ENCODE measurements at regions not wholly inside any gene's neighbourhood (a gene's known extent, or its start where the extent isn't known, plus 50 kb on each side); places are given as distances from the start of the nearest gene placed in this dataset.

GRCh38 chr15:95444860-95445259 lies 885.6 kb upstream of the NR2F2 start:
- H3K4me3 ChIP-seq: no peak overlapping the region

GRCh38 chr15:95446854-95447253 lies 883.6 kb upstream of the NR2F2 start:
- H3K27me3 ChIP-seq: no peaks in the 10 kb centered on the region
- H3K4me3 ChIP-seq: no peak overlapping the region
- TF ChIP-seq CTCF (IDR thresholded peaks at IDR 0.05; ENCODE audit: low read depth, low read length): no peak

More at GRCh38 chr15:95444860-95445259, 885.6 kb upstream of the NR2F2 start:
- H3K9me3 ChIP-seq (ENCODE audit: low read depth): no peaks in the 10 kb centered on the region
- DNase-seq (ENCODE audit: low read depth in 1 of 2, low spot score in 1 of 2): no peak
- no peaks in the 10 kb centered on the region for H3K36me3 ChIP-seq
- no peaks in the 10 kb centered on the region for H3K27me3 ChIP-seq
- H3K4me1 ChIP-seq (ENCODE audit: low read depth): peaks cover 19% of the 10 kb centered on the region
- H3K27ac ChIP-seq: no peak overlapping the region
- TF ChIP-seq CTCF (IDR thresholded peaks at IDR 0.05; ENCODE audit: low read depth, low read length): no peak

GRCh38 chr15:95447486-95447885 lies 883.0 kb upstream of the NR2F2 start:
- Histone ChIP-seq H3K27ac (no peak overlapping the region), H3K27me3 (no peaks in the 10 kb centered on the region), H3K9me3 (ENCODE audit: low read depth) (no peaks in the 10 kb centered on the region), H3K4me1 (ENCODE audit: low read depth) (peaks cover 21% of the 10 kb centered on the region), H3K36me3 (no peaks in the 10 kb centered on the region), H3K4me3 (no peak overlapping the region)
- DNase-seq (ENCODE audit: low read depth in 1 of 2, low spot score in 1 of 2): no peak
- no peak for TF ChIP-seq CTCF (IDR thresholded peaks at IDR 0.05; ENCODE audit: low read depth, low read length)

More at GRCh38 chr15:95446854-95447253, 883.6 kb upstream of the NR2F2 start:
- no peak for DNase-seq (ENCODE audit: low read depth in 1 of 2, low spot score in 1 of 2)
- no peak overlapping the region for H3K27ac ChIP-seq
- peaks cover 19% of the 10 kb centered on the region for H3K4me1 ChIP-seq (ENCODE audit: low read depth)
- no peaks in the 10 kb centered on the region for H3K9me3 ChIP-seq (ENCODE audit: low read depth)
- no peaks in the 10 kb centered on the region for H3K36me3 ChIP-seq

- no peak for TF ChIP-seq CTCF (IDR thresholded peaks at IDR 0.05; ENCODE audit: low read depth, low read length)
These were observed 881.8 kb upstream of the NR2F2 start for GRCh38 chr15:95448531-95449229.

GRCh38 chr15:95449230-95449628 lies 881.3 kb upstream of the NR2F2 start:
- no peak for TF ChIP-seq CTCF (IDR thresholded peaks at IDR 0.05; ENCODE audit: low read depth, low read length)
- Histone ChIP-seq H3K4me3 (no peak overlapping the region), H3K27ac (no peak overlapping the region), H3K27me3 (no peaks in the 10 kb centered on the region), H3K9me3 (ENCODE audit: low read depth) (no peaks in the 10 kb centered on the region), H3K4me1 (ENCODE audit: low read depth) (peaks cover 21% of the 10 kb centered on the region), H3K36me3 (no peaks in the 10 kb centered on the region)
- DNase-seq (ENCODE audit: low read depth in 1 of 2, low spot score in 1 of 2): no peak

More at GRCh38 chr15:95448531-95449229, 881.8 kb upstream of the NR2F2 start:
- Histone ChIP-seq H3K9me3 (ENCODE audit: low read depth) (no peaks in the 10 kb centered on the region), H3K4me1 (ENCODE audit: low read depth) (peaks cover 21% of the 10 kb centered on the region), H3K36me3 (no peaks in the 10 kb centered on the region), H3K27ac (no peak overlapping the region), H3K4me3 (no peak overlapping the region), H3K27me3 (no peaks in the 10 kb centered on the region)
- DNase-seq (ENCODE audit: low read depth in 1 of 2, low spot score in 1 of 2): no peak

Data from cardiac muscle cell (in vitro differentiated cells and primary cell).